K562 (cell line): ENCODE measurements at regions not wholly inside any gene's neighbourhood (a gene's known extent, or its start where the extent isn't known, plus 50 kb on each side); places are given as distances from the start of the nearest gene placed in this dataset.

Experiments
- ATAC-seq: fragments of 200-7000 bp; cut with Tn5 transposase; 3 replicates; pipeline ENCODE4 v1.9.1; 2020; ENCODE audit warnings: moderate library complexity
- BruUV-seq: library from RNA; stranded (reverse); fragments of 400-500 nt; replicated peaks from 2 replicates; lab custom pipeline; 2021; lab: Mats Ljungman, UMichigan
- CTCF ChIA-PET: fragments of 300-600 bp; formaldehyde crosslinking; extraction: SDS; loops from one replicate; lab custom pipeline; 2021; ENCODE audit warnings: low intra/inter-chr PET ratio; lab: Yijun Ruan, JAX
- POLR2A ChIA-PET: fragments of 300-600, 350-650 bp; sonication (Branson Sonifier 250); formaldehyde crosslinking; extraction: SDS; loops from one replicate; lab custom pipeline; 2021; ENCODE audit warnings: antibody characterized with exemption, inconsistent platforms; lab: Yijun Ruan, JAX
- DNase-seq, 4 experiments: peaks; one replicate each; pipeline versions ENCODE4 v3.0.0 to v3.0.0-alpha.2; 2011 to 2018; ENCODE audit warnings: low spot score in 3 of 4, mixed read lengths in 3 of 4; ENCODE audit errors: extremely low read depth in 1 of 4
- FAIRE-seq: peaks from 2 replicates; lab custom pipeline; 2011; peaks lifted over from hg19 to GRCh38; lab: Jason Lieb, UNC
- H2AFZ ChIP-seq: 2 replicates; pipeline ENCODE4 v1.6.0; 2011; ENCODE audit warnings: low read depth, low read length, control low read depth, inconsistent platforms
- H3K27ac ChIP-seq: fragments of 200-600 bp; 3 replicates; pipeline ENCODE4 v1.8.0; 2011; ENCODE audit warnings: low read depth, mild to moderate bottlenecking, control low read depth, inconsistent platforms, low read length, moderate library complexity, mixed read lengths; ENCODE audit errors: extremely low read depth
- H3K27me3 ChIP-seq, 2 experiments: fragments of 300-600 bp in 1 of 2; 2 replicates in 1 of 2; 3 replicates in 1 of 2; pipeline versions ENCODE4 v1.6.0 to v1.8.0; 2011; ENCODE audit warnings: inconsistent platforms in 2 of 2, low read length in 2 of 2, mild to moderate bottlenecking in 1 of 2, mixed read lengths in 1 of 2, moderate library complexity in 1 of 2; ENCODE audit not compliant: control insufficient read depth in 2 of 2, insufficient read depth in 2 of 2
- H3K36me3 ChIP-seq: fragments of 300-600 bp; 3 replicates; pipeline ENCODE4 v1.8.0; 2011; ENCODE audit warnings: mild to moderate bottlenecking, low read length, inconsistent platforms; ENCODE audit not compliant: control insufficient read depth, insufficient read depth
- H3K4me1 ChIP-seq, 2 experiments: fragments of 200-600 bp in 1 of 2; replicated peaks in 1 of 2; 2 replicates in 1 of 2; 3 replicates in 1 of 2; pipeline versions ENCODE4 v1.5.1 to v1.8.0; 2011; ENCODE audit warnings: inconsistent platforms in 2 of 2, low read length in 2 of 2, mild to moderate bottlenecking in 1 of 2, mixed read lengths in 1 of 2, moderate library complexity in 1 of 2; ENCODE audit not compliant: control insufficient read depth in 2 of 2, insufficient read depth in 2 of 2
- H3K4me2 ChIP-seq: 2 replicates; pipeline ENCODE4 v1.6.1; 2011; ENCODE audit warnings: low read length, control low read depth, inconsistent platforms, mixed read lengths; ENCODE audit not compliant: insufficient read depth
- H3K4me3 ChIP-seq: fragments of 200-600 bp; sonication (generic), shearing (Covaris generic); 2 replicates; pipeline ENCODE4 v1.5.1; 2016; ENCODE audit warnings: control low read depth, inconsistent platforms
- H3K79me2 ChIP-seq: fragments of 200-600 bp; 3 replicates; pipeline ENCODE4 v1.8.0; 2011; ENCODE audit warnings: low read length, inconsistent platforms; ENCODE audit not compliant: control insufficient read depth, insufficient read depth
- H3K9ac ChIP-seq, 2 experiments: 2 replicates each; pipeline versions ENCODE4 v1.6.0 to v1.6.1; 2011; ENCODE audit warnings: low read depth in 2 of 2, low read length in 2 of 2, control low read depth in 1 of 2, inconsistent platforms in 1 of 2, mild to moderate bottlenecking in 1 of 2, mixed read lengths in 1 of 2; ENCODE audit not compliant: insufficient read depth in 1 of 2
- H3K9me1 ChIP-seq: one replicate; pipeline ENCODE4 v1.6.0; 2011; ENCODE audit warnings: inconsistent platforms, mild to moderate bottlenecking, low read length, moderate library complexity; ENCODE audit not compliant: control insufficient read depth, insufficient read depth
- H3K9me3 ChIP-seq: replicated peaks from 2 replicates; pipeline ENCODE4 v1.5.1; 2011; ENCODE audit warnings: low read depth, low read length, inconsistent platforms; ENCODE audit not compliant: control insufficient read depth, insufficient read depth
- H4K20me1 ChIP-seq: replicated peaks from 2 replicates; pipeline ENCODE4 v1.6.1; 2011; ENCODE audit warnings: low read length, inconsistent platforms, mixed read lengths; ENCODE audit not compliant: control insufficient read depth, insufficient read depth
- CC2D1A ChIP-seq: fragments of 450-650 bp; IDR thresholded peaks from 2 replicates; pipeline ENCODE4 v1.6.1; 2017; ENCODE audit warnings: mild to moderate bottlenecking
- CCNT2 ChIP-seq: IDR thresholded peaks from 2 replicates; pipeline ENCODE4 v1.6.1; 2011; ENCODE audit warnings: borderline replicate concordance, low read depth, mild to moderate bottlenecking, moderate library complexity, mixed read lengths, low read length; ENCODE audit not compliant: insufficient read length; ENCODE audit errors: extremely low read depth
- CREB3 ChIP-seq: fragments of 450-650 bp; conservative IDR thresholded peaks from 2 replicates; pipeline ENCODE4 v1.6.1; 2016; ENCODE audit warnings: missing genetic modification characterization, low read depth, mild to moderate bottlenecking, missing compliant biosample characterization, moderate library complexity
- HES1 ChIP-seq: fragments of 450-650 bp; IDR thresholded peaks from 2 replicates; pipeline ENCODE4 v1.6.1; 2016; ENCODE audit warnings: low read depth, mild to moderate bottlenecking, moderate library complexity
- HOMEZ ChIP-seq: fragments of 250-450 bp; sonication (Bioruptor Pico); IDR thresholded peaks from 2 replicates; pipeline ENCODE4 v1.4.0; 2020; ENCODE audit warnings: mild to moderate bottlenecking, moderate library complexity
- HSF4 ChIP-seq: fragments of 250-450 bp; sonication (Bioruptor Pico); IDR thresholded peaks from 2 replicates; pipeline ENCODE4 v2.1.2; 2022; ENCODE audit warnings: mild to moderate bottlenecking, moderate library complexity, borderline replicate concordance
- KLF1 ChIP-seq: fragments of 450-650 bp; IDR thresholded peaks from 2 replicates; pipeline ENCODE4 v1.6.1; 2016; ENCODE audit warnings: missing genetic modification characterization, missing compliant biosample characterization
- PBX2 ChIP-seq, 2 experiments: IDR thresholded peaks in 1 of 2; conservative IDR thresholded peaks in 1 of 2; 2 replicates each; pipeline ENCODE4 v1.6.1; 2016; ENCODE audit warnings: low read depth in 2 of 2, mild to moderate bottlenecking in 1 of 2, missing compliant biosample characterization in 1 of 2, missing genetic modification characterization in 1 of 2, moderate library complexity in 1 of 2
- TCF3 ChIP-seq: sonication (generic); formaldehyde crosslinking; IDR thresholded peaks from 2 replicates; pipeline ENCODE4 v1.4.0; 2020; ENCODE audit warnings: mild to moderate bottlenecking, missing genetic modification reagents
- WGBS: fragments of 100-300 bp; shearing (Covaris generic); methylation state at CpG from one replicate; pipeline ENCODE4 v1.1.6; 2016; ENCODE audit warnings: low coverage, mixed read lengths; ENCODE audit not compliant: insufficient coverage; ENCODE audit errors: missing lambda C conversion rate; 5-methylcytosine and 5-hydroxymethylcytosine counted together
- in situ Hi-C: fragments of 300-500 bp; cut with MboI; formaldehyde crosslinking; loops from 4 replicates; pipeline ENCODE4 v1.15.0; 2018; ENCODE audit warnings: inconsistent platforms, mixed read lengths
- intact Hi-C: fragments of 100-400 bp; cut with micrococcal nuclease; formaldehyde crosslinking; loops from 2 replicates; pipeline ENCODE4 v1.14.2; 2022
- TF ChIP-seq, protein P1 (sequence below): fragments of 250-450 bp; sonication (Bioruptor Pico); IDR thresholded peaks from 2 replicates; pipeline ENCODE4 v1.5.0; 2021; ENCODE audit warnings: mild to moderate bottlenecking, borderline replicate concordance

- no peaks in the 10 kb centered on the region for H3K4me1 ChIP-seq
- no peaks in the 10 kb centered on the region for H3K27me3 ChIP-seq
- intact Hi-C loops = no loop called here
- H3K9ac ChIP-seq = no peak overlapping the region
- no peak overlapping the region for H3K27ac ChIP-seq
- BruUV-seq = no TSS peak
- H3K36me3 ChIP-seq = no peaks in the 10 kb centered on the region
- H3K4me2 ChIP-seq = no peak overlapping the region
- H4K20me1 ChIP-seq = no peaks in the 10 kb centered on the region
- no peak overlapping the region for H3K4me3 ChIP-seq
- DNase-seq (no peak), FAIRE-seq (no peak), ATAC-seq (no peak)
- CTCF ChIA-PET = no interaction called here
- POLR2A ChIA-PET = no interaction called here
- no peaks in the 10 kb centered on the region for H3K79me2 ChIP-seq
- 2% methylated on average over 3 of the region's 3 CpGs for WGBS
- H3K9me3 ChIP-seq = no peaks in the 10 kb centered on the region
- no peaks in the 10 kb centered on the region for H3K9me1 ChIP-seq
- H2AFZ ChIP-seq = no peak overlapping the region
- TF ChIP-seq CC2D1A = no peak
- no peak for TF ChIP-seq HSF4
- TF ChIP-seq TCF3 = no peak
- no peak for TF ChIP-seq HES1
- TF ChIP-seq CREB3 = no peak
- TF ChIP-seq, protein P1, sequence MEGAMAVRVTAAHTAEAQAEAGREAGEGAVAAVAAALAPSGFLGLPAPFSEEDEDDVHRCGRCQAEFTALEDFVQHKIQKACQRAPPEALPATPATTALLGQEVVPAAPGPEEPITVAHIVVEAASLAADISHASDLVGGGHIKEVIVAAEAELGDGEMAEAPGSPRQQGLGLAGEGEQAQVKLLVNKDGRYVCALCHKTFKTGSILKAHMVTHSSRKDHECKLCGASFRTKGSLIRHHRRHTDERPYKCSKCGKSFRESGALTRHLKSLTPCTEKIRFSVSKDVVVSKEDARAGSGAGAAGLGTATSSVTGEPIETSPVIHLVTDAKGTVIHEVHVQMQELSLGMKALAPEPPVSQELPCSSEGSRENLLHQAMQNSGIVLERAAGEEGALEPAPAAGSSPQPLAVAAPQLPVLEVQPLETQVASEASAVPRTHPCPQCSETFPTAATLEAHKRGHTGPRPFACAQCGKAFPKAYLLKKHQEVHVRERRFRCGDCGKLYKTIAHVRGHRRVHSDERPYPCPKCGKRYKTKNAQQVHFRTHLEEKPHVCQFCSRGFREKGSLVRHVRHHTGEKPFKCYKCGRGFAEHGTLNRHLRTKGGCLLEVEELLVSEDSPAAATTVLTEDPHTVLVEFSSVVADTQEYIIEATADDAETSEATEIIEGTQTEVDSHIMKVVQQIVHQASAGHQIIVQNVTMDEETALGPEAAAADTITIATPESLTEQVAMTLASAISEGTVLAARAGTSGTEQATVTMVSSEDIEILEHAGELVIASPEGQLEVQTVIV (CRISPR knock-in tag) = no peak
- no peak for TF ChIP-seq KLF1 (tag)
- no peak for TF ChIP-seq CCNT2
- no peak for TF ChIP-seq HOMEZ (CRISPR knock-in tag)
- no peak for TF ChIP-seq PBX2 (CRISPR knock-in tag; IDR thresholded peaks at IDR 0.05; ENCODE audit: low read depth)
- no peak for TF ChIP-seq PBX2 (tag; conservative IDR thresholded peaks at IDR 0.05; ENCODE audit: low read depth)
- in situ Hi-C loops = no loop called here
Measured at GRCh38 chr5:117649821-117650220, 1075.2 kb upstream of the SEMA6A start.
